Fibroblast of lung (primary cell): ENCODE measurements at regions not wholly inside any gene's neighbourhood (a gene's known extent, or its start where the extent isn't known, plus 50 kb on each side); places are given as distances from the start of the nearest gene placed in this dataset.

Source experiments
- DNase-seq, 2 donors: peaks; one replicate each; pipeline versions ENCODE4 v3.0.0 to v3.0.0-alpha.2; 2010; ENCODE audit warnings: low read depth in 2 of 2
- H2AFZ ChIP-seq: 2 replicates; pipeline ENCODE4 v1.5.1; 2012; ENCODE audit warnings: low read length, control low read depth, inconsistent platforms
- H3K27ac ChIP-seq: 2 replicates; pipeline ENCODE4 v1.5.1; 2011; ENCODE audit warnings: low read length, control low read depth; ENCODE audit not compliant: insufficient read depth
- H3K27me3 ChIP-seq: 2 replicates; pipeline ENCODE4 v1.5.1; 2011; ENCODE audit warnings: mild to moderate bottlenecking, low read length; ENCODE audit not compliant: control insufficient read depth, insufficient read depth
- H3K36me3 ChIP-seq: 2 replicates; pipeline ENCODE4 v1.5.1; 2011; ENCODE audit warnings: low read length; ENCODE audit not compliant: control insufficient read depth, insufficient read depth
- H3K4me1 ChIP-seq: 2 replicates; pipeline ENCODE4 v1.5.1; 2011; ENCODE audit warnings: low read length; ENCODE audit not compliant: control insufficient read depth, insufficient read depth; ENCODE audit errors: extremely low read depth
- H3K4me2 ChIP-seq: 2 replicates; pipeline ENCODE4 v1.5.1; 2011; ENCODE audit warnings: low read length, control low read depth; ENCODE audit not compliant: insufficient read depth; ENCODE audit errors: extremely low read depth
- H3K4me3 ChIP-seq, 4 experiments: fragments of 200-600 bp in 1 of 4; sonication (generic) in 1 of 4; replicated peaks in 1 of 4; 2 replicates each; pipeline ENCODE4 v1.5.1; 2011 to 2016; ENCODE audit warnings: low read length in 4 of 4, low read depth in 3 of 4, mild to moderate bottlenecking in 3 of 4, control low read depth in 2 of 4, inconsistent platforms in 1 of 4, mixed read lengths in 1 of 4; ENCODE audit not compliant: insufficient read depth in 1 of 4; ENCODE audit errors: control extremely low read depth in 1 of 4
- H3K79me2 ChIP-seq: 2 replicates; pipeline ENCODE4 v1.5.1; 2012; ENCODE audit warnings: mild to moderate bottlenecking, low read length, inconsistent platforms; ENCODE audit not compliant: control insufficient read depth, insufficient read depth
- H3K9ac ChIP-seq: 2 replicates; pipeline ENCODE4 v1.5.1; 2011; ENCODE audit warnings: mild to moderate bottlenecking, low read length, control low read depth; ENCODE audit not compliant: insufficient read depth
- H3K9me3 ChIP-seq: 2 replicates; pipeline ENCODE4 v1.5.1; 2012; ENCODE audit warnings: low read depth, low read length; ENCODE audit not compliant: control insufficient read depth, insufficient read depth
- H4K20me1 ChIP-seq: 2 replicates; pipeline ENCODE4 v1.5.1; 2011; ENCODE audit warnings: low read length; ENCODE audit not compliant: control insufficient read depth, insufficient read depth; ENCODE audit errors: extremely low read depth
- CTCF ChIP-seq, 2 donors: IDR thresholded peaks in 1 of 2; conservative IDR thresholded peaks in 1 of 2; 1 replicate in 1 of 2; 2 replicates in 1 of 2; pipeline ENCODE4 v1.5.1; 2011 to 2012; ENCODE audit warnings: low read length in 2 of 2, control low read depth in 1 of 2, inconsistent platforms in 1 of 2, low read depth in 1 of 2, mild to moderate bottlenecking in 1 of 2
- EZH2 ChIP-seq: IDR thresholded peaks from 2 replicates; pipeline ENCODE4 v1.5.1; 2012; ENCODE audit warnings: low read length, control low read depth, mild to moderate bottlenecking; ENCODE audit errors: missing control alignments

- Histone ChIP-seq H3K4me2 (no peak overlapping the region), H3K27me3 (no peaks in the 10 kb centered on the region), H3K79me2 (no peaks in the 10 kb centered on the region), H3K27ac (no peak overlapping the region), H3K36me3 (no peaks in the 10 kb centered on the region), H3K4me3 (no peak overlapping the region), H2AFZ (no peak overlapping the region), H3K4me1 (no peaks in the 10 kb centered on the region), H3K9me3 (no peaks in the 10 kb centered on the region), H4K20me1 (no peaks in the 10 kb centered on the region), H3K9ac (no peak overlapping the region)
- TF ChIP-seq EZH2: no peak
- TF ChIP-seq CTCF (conservative IDR thresholded peaks at IDR 0.05 in 1 of 2, IDR thresholded peaks at IDR 0.05 in 1 of 2; ENCODE audit: low read depth in 1 of 2, low read length in 2 of 2): no peak
- no peak for DNase-seq
These were observed 404.3 kb upstream of the TENM4 start for GRCh38 chr11:79845002-79845709.

GRCh38 chr11:79834015-79834414, 393.2 kb upstream of the TENM4 start:
- H3K9me3 ChIP-seq: no peaks in the 10 kb centered on the region
- TF ChIP-seq EZH2 (no peak), CTCF (conservative IDR thresholded peaks at IDR 0.05 in 1 of 2, IDR thresholded peaks at IDR 0.05 in 1 of 2; ENCODE audit: low read depth in 1 of 2, low read length in 2 of 2) (no peak)
- no peaks in the 10 kb centered on the region for H3K79me2 ChIP-seq
- no peak for DNase-seq
- no peaks in the 10 kb centered on the region for H4K20me1 ChIP-seq
- no peaks in the 10 kb centered on the region for H3K4me1 ChIP-seq
- H3K9ac ChIP-seq: no peak overlapping the region
- no peaks in the 10 kb centered on the region for H3K36me3 ChIP-seq
- H2AFZ ChIP-seq: no peak overlapping the region
- no peaks in the 10 kb centered on the region for H3K27me3 ChIP-seq
- H3K4me2 ChIP-seq: no peak overlapping the region
- H3K4me3 ChIP-seq: no peak overlapping the region
- H3K27ac ChIP-seq: no peak overlapping the region

- H3K27me3 ChIP-seq: no peaks in the 10 kb centered on the region
- no peaks in the 10 kb centered on the region for H3K9me3 ChIP-seq
- H4K20me1 ChIP-seq: no peaks in the 10 kb centered on the region
- no peak for DNase-seq
- H3K4me3 ChIP-seq: no peak overlapping the region
- H3K36me3 ChIP-seq: no peaks in the 10 kb centered on the region
- no peak overlapping the region for H3K9ac ChIP-seq
- H3K27ac ChIP-seq: no peak overlapping the region
- H2AFZ ChIP-seq: no peak overlapping the region
- H3K4me1 ChIP-seq: no peaks in the 10 kb centered on the region
- no peaks in the 10 kb centered on the region for H3K79me2 ChIP-seq
- no peak overlapping the region for H3K4me2 ChIP-seq
- TF ChIP-seq EZH2 (no peak), CTCF (conservative IDR thresholded peaks at IDR 0.05 in 1 of 2, IDR thresholded peaks at IDR 0.05 in 1 of 2; ENCODE audit: low read depth in 1 of 2, low read length in 2 of 2) (no peak)
These were observed 389.6 kb upstream of the TENM4 start for GRCh38 chr11:79830446-79830845.
